Bronchial epithelial cell (primary cell): ENCODE measurements at regions not wholly inside any gene's neighbourhood (a gene's known extent, or its start where the extent isn't known, plus 50 kb on each side); places are given as distances from the start of the nearest gene placed in this dataset.

ENCODE experiments used
- DNase-seq: peaks from one replicate; pipeline ENCODE4 v3.0.0-alpha.2; 2010; ENCODE audit warnings: low read depth
- FAIRE-seq: peaks from 2 replicates; lab custom pipeline; 2011; peaks lifted over from hg19 to GRCh38; lab: Jason Lieb, UNC
- H3K27me3 ChIP-seq: 2 replicates; pipeline ENCODE4 v1.5.1; 2011; ENCODE audit warnings: low read length; ENCODE audit not compliant: control insufficient read depth, insufficient read depth
- H3K36me3 ChIP-seq: 2 replicates; pipeline ENCODE4 v1.5.1; 2011; ENCODE audit warnings: low read length; ENCODE audit not compliant: control insufficient read depth, insufficient read depth
- H3K4me3 ChIP-seq: 2 replicates; pipeline ENCODE4 v1.5.1; 2011; ENCODE audit warnings: mild to moderate bottlenecking, low read depth, low read length, control low read depth
- CTCF ChIP-seq: IDR thresholded peaks from 2 replicates; pipeline ENCODE4 v1.5.1; 2011; ENCODE audit warnings: mild to moderate bottlenecking, moderate library complexity, low read length, control low read depth, inconsistent platforms; ENCODE audit not compliant: insufficient read depth, severe bottlenecking

GRCh38 chr11:69217276-69218105 is 61.8 kb downstream of the SMIM38 start:
- FAIRE-seq (no peak), DNase-seq (no peak)

GRCh38 chr11:69218271-69218682 is 62.5 kb downstream of the SMIM38 start:
- H3K4me3 ChIP-seq, result no peak overlapping the region
- no peak for FAIRE-seq
- peaks cover 1% of the 10 kb centered on the region for H3K27me3 ChIP-seq
- no peak for TF ChIP-seq CTCF
- no peaks in the 10 kb centered on the region for H3K36me3 ChIP-seq
- no peak for DNase-seq

More at GRCh38 chr11:69217276-69218105, 61.8 kb downstream of the SMIM38 start:
- Histone ChIP-seq H3K4me3 (no peak overlapping the region), H3K36me3 (no peaks in the 10 kb centered on the region), H3K27me3 (peaks cover 1% of the 10 kb centered on the region)
- no peak for TF ChIP-seq CTCF

GRCh38 chr11:69218946-69219720 is 63.4 kb downstream of the SMIM38 start:
- no peaks in the 10 kb centered on the region for H3K36me3 ChIP-seq
- no peak for FAIRE-seq
- no peak for TF ChIP-seq CTCF
- H3K4me3 ChIP-seq, result no peak overlapping the region
- H3K27me3 ChIP-seq, result peaks cover 1% of the 10 kb centered on the region
- DNase-seq, result no peak

DNA sequence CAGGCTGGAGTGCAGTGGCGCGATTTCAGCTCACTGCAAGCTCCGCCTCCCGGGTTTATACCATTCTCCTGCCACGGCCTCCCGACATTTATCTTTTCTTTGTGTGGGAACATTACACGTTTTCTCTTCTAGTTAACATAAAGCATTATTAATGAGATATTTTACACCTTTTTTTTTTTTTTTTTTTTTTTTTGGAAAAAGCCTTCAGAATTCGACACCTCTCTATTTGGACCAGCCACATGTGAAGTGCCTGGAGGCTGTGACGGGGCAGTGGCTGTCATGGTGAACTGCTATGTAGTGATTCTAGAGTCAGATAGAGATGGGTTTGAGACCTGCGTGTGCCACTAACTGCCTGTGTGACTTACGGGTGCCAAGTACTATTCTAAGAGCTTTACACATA is 64.3 kb downstream of the SMIM38 start:
- FAIRE-seq, result no peak
- TF ChIP-seq CTCF, result no peak

DNA sequence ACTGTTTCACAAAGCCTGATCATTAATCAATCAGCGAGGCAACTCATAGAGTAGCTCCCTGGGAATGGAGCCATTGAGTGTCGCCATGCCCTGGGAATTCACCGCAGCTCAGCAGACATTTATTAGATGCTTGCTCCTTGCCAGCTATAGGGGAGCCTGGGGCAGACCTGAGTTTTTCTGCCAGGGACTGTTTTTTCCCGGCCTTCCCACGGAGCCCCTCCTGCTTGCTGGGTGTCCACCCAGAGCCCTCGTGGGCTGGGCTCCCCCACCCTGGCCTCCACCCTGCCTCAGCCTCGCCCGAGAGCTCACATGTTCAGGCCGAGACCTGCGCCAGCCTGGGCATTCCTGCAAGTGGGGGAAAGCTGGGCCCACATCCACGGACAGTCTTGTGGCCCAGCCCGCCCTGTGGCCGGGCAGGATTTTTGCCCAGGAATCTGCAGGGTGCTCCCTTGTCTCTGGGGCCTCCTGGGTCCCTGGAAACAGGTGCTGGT is 64.9 kb downstream of the SMIM38 start:
- FAIRE-seq (no peak), DNase-seq (no peak)
- no peaks in the 10 kb centered on the region for H3K36me3 ChIP-seq
- H3K4me3 ChIP-seq, result no peak overlapping the region
- H3K27me3 ChIP-seq, result peaks cover 1% of the 10 kb centered on the region
- TF ChIP-seq CTCF, result no peak

More for the DNA sequence above, 64.3 kb downstream of the SMIM38 start:
- DNase-seq, result no peak
- Histone ChIP-seq H3K4me3 (no peak overlapping the region), H3K36me3 (no peaks in the 10 kb centered on the region), H3K27me3 (peaks cover 1% of the 10 kb centered on the region)
